ENCODE measurements at regions not wholly inside any gene's neighbourhood (a gene's known extent, or its start where the extent isn't known, plus 50 kb on each side); places are given as distances from the start of the nearest gene placed in this dataset.

DNA sequence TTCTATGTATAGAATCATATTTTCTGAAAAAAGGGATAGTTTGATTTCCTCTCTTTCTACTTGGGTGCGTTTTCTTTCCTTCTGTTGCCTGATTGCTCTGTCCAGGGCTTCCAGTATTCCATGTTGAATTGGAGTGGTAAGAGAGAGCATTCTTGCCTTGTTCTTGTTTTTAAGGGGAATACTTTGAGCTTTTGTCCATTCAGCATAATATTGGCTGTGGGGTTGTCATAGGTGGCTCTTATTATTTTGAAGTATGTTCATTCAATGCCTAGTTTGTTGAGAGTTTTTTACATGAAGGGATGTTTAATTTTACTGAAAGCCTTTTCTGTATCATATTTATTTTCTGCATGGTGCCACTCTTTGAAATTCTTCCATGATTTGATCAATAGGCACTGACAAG is 173.5 kb upstream of the IRS2 start:
- Histone ChIP-seq H3K9me3 (ENCODE audit: severe bottlenecking) (peaks cover 3% of the 10 kb centered on the region), H3K27me3 (ENCODE audit: insufficient read depth, low read depth, severe bottlenecking) (no peaks in the 10 kb centered on the region), H3K4me3 (ENCODE audit: low read depth, low read length) (no peak overlapping the region), H3K27ac (no peak overlapping the region), H3K36me3 (no peaks in the 10 kb centered on the region)
- TF ChIP-seq, protein P1, sequence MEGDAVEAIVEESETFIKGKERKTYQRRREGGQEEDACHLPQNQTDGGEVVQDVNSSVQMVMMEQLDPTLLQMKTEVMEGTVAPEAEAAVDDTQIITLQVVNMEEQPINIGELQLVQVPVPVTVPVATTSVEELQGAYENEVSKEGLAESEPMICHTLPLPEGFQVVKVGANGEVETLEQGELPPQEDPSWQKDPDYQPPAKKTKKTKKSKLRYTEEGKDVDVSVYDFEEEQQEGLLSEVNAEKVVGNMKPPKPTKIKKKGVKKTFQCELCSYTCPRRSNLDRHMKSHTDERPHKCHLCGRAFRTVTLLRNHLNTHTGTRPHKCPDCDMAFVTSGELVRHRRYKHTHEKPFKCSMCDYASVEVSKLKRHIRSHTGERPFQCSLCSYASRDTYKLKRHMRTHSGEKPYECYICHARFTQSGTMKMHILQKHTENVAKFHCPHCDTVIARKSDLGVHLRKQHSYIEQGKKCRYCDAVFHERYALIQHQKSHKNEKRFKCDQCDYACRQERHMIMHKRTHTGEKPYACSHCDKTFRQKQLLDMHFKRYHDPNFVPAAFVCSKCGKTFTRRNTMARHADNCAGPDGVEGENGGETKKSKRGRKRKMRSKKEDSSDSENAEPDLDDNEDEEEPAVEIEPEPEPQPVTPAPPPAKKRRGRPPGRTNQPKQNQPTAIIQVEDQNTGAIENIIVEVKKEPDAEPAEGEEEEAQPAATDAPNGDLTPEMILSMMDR (IDR thresholded peaks at IDR 0.05; ENCODE audit: low read depth, low read length), result no peak
- DNase-seq, result no peak

DNA sequence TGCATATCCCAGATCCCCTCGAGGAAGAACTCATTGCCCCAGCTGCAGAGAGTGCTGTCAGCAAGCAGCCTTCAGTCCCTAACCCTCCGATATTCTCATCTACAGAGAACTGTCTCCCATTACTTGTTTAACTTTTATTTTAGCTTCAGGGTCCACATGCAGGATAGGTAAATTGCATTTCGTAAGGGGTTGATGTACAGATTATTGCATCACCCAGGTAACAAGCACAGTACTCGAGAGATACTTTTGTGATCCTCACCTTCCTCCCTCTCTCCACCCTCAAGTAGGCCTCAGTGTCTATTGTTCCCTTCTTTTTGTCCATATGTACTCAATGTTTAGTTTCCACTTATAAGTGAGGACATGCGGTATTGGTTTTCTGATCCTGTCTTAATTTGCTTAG is 171.5 kb upstream of the IRS2 start:
- H3K27me3 ChIP-seq (ENCODE audit: insufficient read depth, low read depth, severe bottlenecking), result no peaks in the 10 kb centered on the region
- no peak overlapping the region for H3K27ac ChIP-seq
- peaks cover 3% of the 10 kb centered on the region for H3K9me3 ChIP-seq (ENCODE audit: severe bottlenecking)
- no peak for DNase-seq
- TF ChIP-seq, protein P1 (IDR thresholded peaks at IDR 0.05; ENCODE audit: low read depth, low read length), result no peak
- H3K36me3 ChIP-seq, result no peaks in the 10 kb centered on the region
- H3K4me3 ChIP-seq (ENCODE audit: low read depth, low read length), result no peak overlapping the region

DNA sequence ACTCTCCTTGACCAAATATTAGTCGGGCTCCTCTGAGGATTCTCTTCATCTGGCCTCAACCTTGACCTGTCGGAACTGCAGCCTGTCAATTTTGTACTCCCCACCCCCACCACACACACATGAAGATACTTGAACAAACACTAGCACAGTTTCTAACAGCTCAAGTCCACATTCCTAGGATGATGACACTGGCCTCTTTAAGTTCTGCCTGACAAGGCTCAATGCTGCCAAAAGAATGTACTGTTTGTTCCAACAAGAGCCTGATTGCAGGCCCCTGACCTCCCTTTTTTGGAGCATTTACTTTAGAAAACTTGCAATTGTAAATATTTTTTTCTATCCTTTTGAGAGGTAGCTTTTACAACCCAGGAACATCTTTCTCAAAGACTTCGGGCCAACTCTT is 169.2 kb upstream of the IRS2 start:
- Histone ChIP-seq H3K36me3 (no peaks in the 10 kb centered on the region), H3K4me3 (ENCODE audit: low read depth, low read length) (no peak overlapping the region), H3K27ac (no peak overlapping the region), H3K9me3 (ENCODE audit: severe bottlenecking) (peaks cover 7% of the 10 kb centered on the region), H3K27me3 (ENCODE audit: insufficient read depth, low read depth, severe bottlenecking) (no peaks in the 10 kb centered on the region)
- TF ChIP-seq, protein P1 (IDR thresholded peaks at IDR 0.05; ENCODE audit: low read depth, low read length), result no peak
- no peak for DNase-seq

DNA sequence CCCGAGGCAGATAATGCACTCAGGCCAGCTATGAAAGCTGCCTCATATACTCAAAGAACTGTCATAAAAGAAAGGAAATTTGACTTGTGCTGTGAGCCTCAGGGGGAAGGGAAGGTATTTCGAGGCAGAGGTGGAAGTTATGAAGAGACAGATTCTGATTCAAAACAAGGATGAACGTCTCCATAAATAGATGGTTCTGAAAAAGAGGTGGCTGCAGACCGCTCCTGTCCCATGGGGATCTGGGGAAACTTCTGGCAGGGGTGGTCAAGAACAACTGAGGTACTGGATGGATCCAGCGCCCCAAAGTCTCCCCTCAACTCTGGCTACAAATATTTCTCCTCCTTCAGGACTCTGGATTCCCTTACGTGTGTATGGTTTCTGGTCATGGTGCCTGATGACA is 168.1 kb upstream of the IRS2 start:
- Histone ChIP-seq H3K36me3 (no peaks in the 10 kb centered on the region), H3K4me3 (ENCODE audit: low read depth, low read length) (no peak overlapping the region), H3K27me3 (ENCODE audit: insufficient read depth, low read depth, severe bottlenecking) (no peaks in the 10 kb centered on the region), H3K9me3 (ENCODE audit: severe bottlenecking) (peaks cover 7% of the 10 kb centered on the region), H3K27ac (no peak overlapping the region)
- TF ChIP-seq, protein P1 (IDR thresholded peaks at IDR 0.05; ENCODE audit: low read depth, low read length), result no peak
- no peak for DNase-seq

DNA sequence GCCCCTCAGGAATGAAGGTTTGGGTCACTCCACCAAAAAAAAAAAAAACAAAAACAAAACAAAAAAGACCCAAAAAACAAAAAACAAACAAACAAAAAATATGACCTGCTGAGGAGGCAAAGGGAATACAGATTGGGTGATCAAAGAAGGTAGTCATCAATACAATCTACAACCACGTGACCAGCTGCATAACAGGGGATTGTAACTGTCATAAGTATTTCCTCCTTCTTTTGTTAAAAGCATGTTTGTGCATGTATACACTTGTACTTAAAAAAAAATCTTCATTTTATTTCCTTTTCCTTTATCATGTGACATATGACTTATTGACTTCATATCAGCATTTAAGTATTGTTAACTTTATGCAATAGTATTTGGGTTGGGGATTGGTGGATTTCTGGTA is 165.1 kb upstream of the IRS2 start:
- DNase-seq, result no peak
- H3K27ac ChIP-seq, result no peak overlapping the region
- no peaks in the 10 kb centered on the region for H3K36me3 ChIP-seq
- TF ChIP-seq, protein P1 (IDR thresholded peaks at IDR 0.05; ENCODE audit: low read depth, low read length), result no peak
- no peak overlapping the region for H3K4me3 ChIP-seq (ENCODE audit: low read depth, low read length)
- peaks cover 4% of the 10 kb centered on the region for H3K9me3 ChIP-seq (ENCODE audit: severe bottlenecking)
- H3K27me3 ChIP-seq (ENCODE audit: insufficient read depth, low read depth, severe bottlenecking), result no peaks in the 10 kb centered on the region

DNA sequence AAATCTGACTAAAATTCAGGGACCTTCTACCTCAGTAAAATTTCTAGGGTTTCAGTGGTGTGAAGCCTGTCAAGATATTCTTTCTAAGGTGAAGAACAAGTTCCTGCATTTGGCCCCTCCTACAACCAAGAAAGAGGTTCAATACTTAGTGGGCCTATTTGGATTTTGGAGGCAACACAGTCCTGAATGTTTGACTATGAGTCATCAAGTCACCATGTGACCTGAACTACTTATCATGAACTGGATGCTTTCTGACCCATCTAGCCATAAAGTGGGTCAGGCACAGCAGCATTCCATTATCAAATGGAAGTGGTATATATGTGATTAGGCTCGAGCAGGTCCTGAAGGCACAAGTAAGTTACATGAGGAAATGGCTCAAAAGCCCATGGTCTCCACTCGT is 163.0 kb upstream of the IRS2 start:
- H3K36me3 ChIP-seq, result no peaks in the 10 kb centered on the region
- no peak overlapping the region for H3K4me3 ChIP-seq (ENCODE audit: low read depth, low read length)
- TF ChIP-seq, protein P1 (IDR thresholded peaks at IDR 0.05; ENCODE audit: low read depth, low read length), result no peak
- H3K9me3 ChIP-seq (ENCODE audit: severe bottlenecking), result peaks cover 4% of the 10 kb centered on the region
- no peaks in the 10 kb centered on the region for H3K27me3 ChIP-seq (ENCODE audit: insufficient read depth, low read depth, severe bottlenecking)
- H3K27ac ChIP-seq, result no peak overlapping the region
- DNase-seq, result no peak

Data from WERI-Rb-1 (cell line).